ENCODE measurements at regions not wholly inside any gene's neighbourhood (a gene's known extent, or its start where the extent isn't known, plus 50 kb on each side); places are given as distances from the start of the nearest gene placed in this dataset.

GRCh38 chr2:176687944-176688343, 418.7 kb downstream of the MTX2 start:
- no peak for TF ChIP-seq SIN3A (IDR thresholded peaks at IDR 0.05; ENCODE audit: borderline replicate concordance, insufficient read depth, low read depth, low read length)
- no peak for TF ChIP-seq POLR2AphosphoS5 (IDR thresholded peaks at IDR 0.05; ENCODE audit: low read depth, low read length)
- no peak for TF ChIP-seq TCF7L2 (IDR thresholded peaks at IDR 0.05; ENCODE audit: low read depth, low read length)
- in situ Hi-C loops (cut with HindIII; ENCODE audit: low pct_unique_long_range_greater_than_20kb, low sequenced_read_pairs) = no loop called here
- H3K4me1 ChIP-seq (ENCODE audit: control insufficient read depth, insufficient read depth, low read length) = no peaks in the 10 kb centered on the region
- no peak overlapping the region for H3K27ac ChIP-seq (ENCODE audit: low read length)
- ChIA-PET POLR2A (no interaction called here), CTCF (no interaction called here)
- H3K36me3 ChIP-seq (ENCODE audit: control insufficient read depth, insufficient read depth, low read length) = no peaks in the 10 kb centered on the region
- no peaks in the 10 kb centered on the region for H3K9me3 ChIP-seq (ENCODE audit: control insufficient read depth, insufficient read depth, low read depth, low read length)
- intact Hi-C loops (cut with micrococcal nuclease; ENCODE audit: unreplicated experiment) = loop anchor here (10.0 kb wide), 1 partner anchor 127 kb away; no protein-coding TSS in a partner anchor
- peaks cover 3% of the 10 kb centered on the region for H3K27me3 ChIP-seq (ENCODE audit: control insufficient read depth, insufficient read depth, low read length)
- no peak overlapping the region for H3K4me3 ChIP-seq (ENCODE audit: low read depth in 2 of 2, low read length in 2 of 2)
- DNase-seq (ENCODE audit: low read depth, low spot score) (no peak), ATAC-seq (no peak)
- BruUV-seq (replicated peaks) = no TSS peak

DNA sequence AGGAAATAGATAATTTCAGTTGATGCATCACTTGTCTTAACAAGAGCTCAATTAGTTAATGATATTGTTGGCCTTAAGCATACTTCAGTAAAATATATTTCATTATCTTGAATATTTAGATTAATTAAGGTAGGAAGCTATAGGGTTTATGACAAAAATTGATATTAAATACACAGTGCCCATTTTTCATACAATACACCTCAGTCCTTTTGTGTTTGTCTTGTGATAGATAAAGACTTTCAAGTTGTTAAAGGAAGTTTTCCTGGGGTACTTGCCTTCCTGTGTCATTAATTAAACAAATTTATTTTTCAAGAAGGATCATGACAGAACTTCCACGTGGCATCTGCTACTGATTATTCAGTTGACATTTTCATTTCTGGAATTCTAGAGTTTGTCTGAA, 420.5 kb downstream of the MTX2 start:
- peaks cover 1% of the 10 kb centered on the region for H3K27me3 ChIP-seq (ENCODE audit: control insufficient read depth, insufficient read depth, low read length)

More for the DNA sequence above, 420.5 kb downstream of the MTX2 start:
- TF ChIP-seq SIN3A (IDR thresholded peaks at IDR 0.05; ENCODE audit: borderline replicate concordance, insufficient read depth, low read depth, low read length) (no peak), TCF7L2 (IDR thresholded peaks at IDR 0.05; ENCODE audit: low read depth, low read length) (no peak), REST (IDR thresholded peaks at IDR 0.05; ENCODE audit: insufficient read depth in 1 of 2, low read depth in 2 of 2, low read length in 1 of 2) (no peak), POLR2AphosphoS5 (IDR thresholded peaks at IDR 0.05; ENCODE audit: low read depth, low read length) (no peak)
- TF ChIP-seq, protein P1, sequence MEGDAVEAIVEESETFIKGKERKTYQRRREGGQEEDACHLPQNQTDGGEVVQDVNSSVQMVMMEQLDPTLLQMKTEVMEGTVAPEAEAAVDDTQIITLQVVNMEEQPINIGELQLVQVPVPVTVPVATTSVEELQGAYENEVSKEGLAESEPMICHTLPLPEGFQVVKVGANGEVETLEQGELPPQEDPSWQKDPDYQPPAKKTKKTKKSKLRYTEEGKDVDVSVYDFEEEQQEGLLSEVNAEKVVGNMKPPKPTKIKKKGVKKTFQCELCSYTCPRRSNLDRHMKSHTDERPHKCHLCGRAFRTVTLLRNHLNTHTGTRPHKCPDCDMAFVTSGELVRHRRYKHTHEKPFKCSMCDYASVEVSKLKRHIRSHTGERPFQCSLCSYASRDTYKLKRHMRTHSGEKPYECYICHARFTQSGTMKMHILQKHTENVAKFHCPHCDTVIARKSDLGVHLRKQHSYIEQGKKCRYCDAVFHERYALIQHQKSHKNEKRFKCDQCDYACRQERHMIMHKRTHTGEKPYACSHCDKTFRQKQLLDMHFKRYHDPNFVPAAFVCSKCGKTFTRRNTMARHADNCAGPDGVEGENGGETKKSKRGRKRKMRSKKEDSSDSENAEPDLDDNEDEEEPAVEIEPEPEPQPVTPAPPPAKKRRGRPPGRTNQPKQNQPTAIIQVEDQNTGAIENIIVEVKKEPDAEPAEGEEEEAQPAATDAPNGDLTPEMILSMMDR (IDR thresholded peaks at IDR 0.05) = no peak
- in situ Hi-C loops (cut with HindIII; ENCODE audit: low pct_unique_long_range_greater_than_20kb, low sequenced_read_pairs) = no loop called here
- no peaks in the 10 kb centered on the region for H3K4me1 ChIP-seq (ENCODE audit: control insufficient read depth, insufficient read depth, low read length)
- no peaks in the 10 kb centered on the region for H3K36me3 ChIP-seq (ENCODE audit: control insufficient read depth, insufficient read depth, low read length)
- H3K27ac ChIP-seq (ENCODE audit: low read length) = no peak overlapping the region
- ATAC-seq = no peak
- BruUV-seq (replicated peaks) = no TSS peak
- H3K4me3 ChIP-seq (ENCODE audit: low read depth in 2 of 2, low read length in 2 of 2) = no peak overlapping the region
- ChIA-PET POLR2A (no interaction called here), CTCF (no interaction called here)
- intact Hi-C loops (cut with micrococcal nuclease; ENCODE audit: unreplicated experiment) = loop anchor here (10.0 kb wide), 1 partner anchor 125 kb away; no protein-coding TSS in a partner anchor
- no peak for DNase-seq (ENCODE audit: low read depth, low spot score)
- no peaks in the 10 kb centered on the region for H3K9me3 ChIP-seq (ENCODE audit: control insufficient read depth, insufficient read depth, low read depth, low read length)
